ENCODE measurements at regions not wholly inside any gene's neighbourhood (a gene's known extent, or its start where the extent isn't known, plus 50 kb on each side); places are given as distances from the start of the nearest gene placed in this dataset.

- no peak overlapping the region for H3K27ac ChIP-seq (replicated peaks in 1 of 4)
- no peaks in the 10 kb centered on the region for H3K36me3 ChIP-seq
- intact Hi-C loops (cut with DNase I): no loop called here
- no peaks in the 10 kb centered on the region for H3K27me3 ChIP-seq
- H3K4me1 ChIP-seq: no peaks in the 10 kb centered on the region
- DNase-seq (ENCODE audit: extremely low spot score): no peak
- no peaks in the 10 kb centered on the region for H3K9me3 ChIP-seq
- no peak for TF ChIP-seq POLR2AphosphoS5 (IDR thresholded peaks at IDR 0.05)
- no peak for TF ChIP-seq POLR2A (IDR thresholded peaks at IDR 0.05; ENCODE audit: low read depth)
- TF ChIP-seq EP300 (IDR thresholded peaks at IDR 0.05): no peak
- TF ChIP-seq CTCF (IDR thresholded peaks at IDR 0.05): no peak
- no peak overlapping the region for H3K4me3 ChIP-seq
Measured at GRCh38 chr5:82597437-82597836, 319.3 kb upstream of the RPS23 start.

GRCh38 chr5:82596451-82596850 lies 318.3 kb upstream of the RPS23 start:
- H3K27me3 ChIP-seq: no peaks in the 10 kb centered on the region
- no peaks in the 10 kb centered on the region for H3K4me1 ChIP-seq
- no peak for TF ChIP-seq EP300 (IDR thresholded peaks at IDR 0.05)
- TF ChIP-seq POLR2A (IDR thresholded peaks at IDR 0.05; ENCODE audit: low read depth): no peak
- TF ChIP-seq CTCF (IDR thresholded peaks at IDR 0.05): no peak
- TF ChIP-seq POLR2AphosphoS5 (IDR thresholded peaks at IDR 0.05): no peak
- H3K4me3 ChIP-seq: no peak overlapping the region
- no peak for DNase-seq (ENCODE audit: extremely low spot score)
- H3K27ac ChIP-seq (replicated peaks in 1 of 4): no peak overlapping the region
- intact Hi-C loops (cut with DNase I): no loop called here
- WGBS: 80% methylated on average over 5 of the region's 5 CpGs
- no peaks in the 10 kb centered on the region for H3K36me3 ChIP-seq
- H3K9me3 ChIP-seq: no peaks in the 10 kb centered on the region

GRCh38 chr5:82595113-82595512 lies 317.0 kb upstream of the RPS23 start:
- Histone ChIP-seq H3K4me3 (no peak overlapping the region), H3K36me3 (no peaks in the 10 kb centered on the region), H3K4me1 (no peaks in the 10 kb centered on the region), H3K9me3 (no peaks in the 10 kb centered on the region), H3K27ac (replicated peaks in 1 of 4) (no peak overlapping the region), H3K27me3 (no peaks in the 10 kb centered on the region)
- intact Hi-C loops (cut with DNase I): no loop called here
- DNase-seq (ENCODE audit: extremely low spot score): no peak
- 81% methylated on average over 4 of the region's 4 CpGs for WGBS
- TF ChIP-seq POLR2AphosphoS5 (IDR thresholded peaks at IDR 0.05): no peak
- no peak for TF ChIP-seq POLR2A (IDR thresholded peaks at IDR 0.05; ENCODE audit: low read depth)
- no peak for TF ChIP-seq CTCF (IDR thresholded peaks at IDR 0.05)
- no peak for TF ChIP-seq EP300 (IDR thresholded peaks at IDR 0.05)

GRCh38 chr5:82594097-82594496 lies 315.9 kb upstream of the RPS23 start:
- no peak overlapping the region for H3K27ac ChIP-seq (replicated peaks in 1 of 4)
- TF ChIP-seq POLR2A (IDR thresholded peaks at IDR 0.05; ENCODE audit: low read depth) (no peak), POLR2AphosphoS5 (IDR thresholded peaks at IDR 0.05) (no peak), EP300 (IDR thresholded peaks at IDR 0.05) (no peak), CTCF (IDR thresholded peaks at IDR 0.05) (no peak)
- WGBS: 75% methylated on average over 1 of the region's 1 CpG
- no peaks in the 10 kb centered on the region for H3K27me3 ChIP-seq
- no peak overlapping the region for H3K4me3 ChIP-seq
- no peak for DNase-seq (ENCODE audit: extremely low spot score)
- H3K9me3 ChIP-seq: no peaks in the 10 kb centered on the region
- H3K36me3 ChIP-seq: no peaks in the 10 kb centered on the region
- intact Hi-C loops (cut with DNase I): no loop called here
- no peaks in the 10 kb centered on the region for H3K4me1 ChIP-seq

- intact Hi-C loops (cut with DNase I): no loop called here
- no peak for DNase-seq (ENCODE audit: extremely low spot score)
- Histone ChIP-seq H3K36me3 (no peaks in the 10 kb centered on the region), H3K27me3 (no peaks in the 10 kb centered on the region), H3K4me3 (no peak overlapping the region), H3K4me1 (no peaks in the 10 kb centered on the region), H3K27ac (replicated peaks in 1 of 4) (no peak overlapping the region), H3K9me3 (no peaks in the 10 kb centered on the region)
- 61% methylated on average over 1 of the region's 1 CpG for WGBS
- TF ChIP-seq POLR2AphosphoS5 (IDR thresholded peaks at IDR 0.05) (no peak), EP300 (IDR thresholded peaks at IDR 0.05) (no peak), POLR2A (IDR thresholded peaks at IDR 0.05; ENCODE audit: low read depth) (no peak), CTCF (IDR thresholded peaks at IDR 0.05) (no peak)
Measured at GRCh38 chr5:82593481-82593880, 315.3 kb upstream of the RPS23 start.
